H1 (cell line): ENCODE measurements at regions not wholly inside any gene's neighbourhood (a gene's known extent, or its start where the extent isn't known, plus 50 kb on each side); places are given as distances from the start of the nearest gene placed in this dataset.
A peak's percentile ranks its signal among the peaks of the same experiment; 100 is the strongest.

Experiments used
- CTCF ChIA-PET: fragments of 300-600 bp; sonication (Branson Sonifier 250); formaldehyde crosslinking; loops from one replicate; lab custom pipeline; 2021; ENCODE audit not compliant: partially characterized antibody; lab: Charles Lee
- POLR2A ChIA-PET: fragments of 300-600 bp; sonication (Branson Sonifier 250); formaldehyde crosslinking; loops from one replicate; lab custom pipeline; 2021; ENCODE audit warnings: inconsistent platforms; ENCODE audit not compliant: partially characterized antibody; lab: Charles Lee
- DNase-seq, 2 experiments: peaks; one replicate each; pipeline versions ENCODE4 v3.0.0 to v3.0.0-alpha.2; 2010 to 2022; ENCODE audit warnings: low spot score in 2 of 2, low read depth in 1 of 2, mixed read lengths in 1 of 2
- FAIRE-seq: peaks from 2 replicates; lab custom pipeline; 2011; peaks lifted over from hg19 to GRCh38; lab: Jason Lieb, UNC
- H2AFZ ChIP-seq: 2 replicates; pipeline ENCODE4 v1.8.1; 2012; ENCODE audit warnings: low read length, inconsistent platforms
- H2AK5ac ChIP-seq: 2 replicates; pipeline ENCODE4 v1.6.1; 2013; ENCODE audit warnings: low read depth, low read length
- H2BK120ac ChIP-seq: replicated peaks from 2 replicates; pipeline ENCODE3; 2013; ENCODE audit warnings: low read depth, low read length, inconsistent platforms
- H2BK12ac ChIP-seq: 2 replicates; pipeline ENCODE4 v1.6.1; 2013; ENCODE audit warnings: low read depth, low read length
- H2BK15ac ChIP-seq: 2 replicates; pipeline ENCODE4 v1.6.1; 2013; ENCODE audit warnings: low read length
- H2BK20ac ChIP-seq: 2 replicates; pipeline ENCODE4 v1.6.1; 2013; ENCODE audit warnings: low read length
- H2BK5ac ChIP-seq: 2 replicates; pipeline ENCODE4 v1.6.1; 2013; ENCODE audit warnings: low read depth, low read length
- H3K14ac ChIP-seq: 2 replicates; pipeline ENCODE4 v1.6.1; 2013; ENCODE audit warnings: inconsistent platforms; ENCODE audit not compliant: insufficient read length
- H3K18ac ChIP-seq: 2 replicates; pipeline ENCODE4 v1.6.1; 2013; ENCODE audit warnings: low read length; ENCODE audit errors: extremely low read depth
- H3K23ac ChIP-seq: 2 replicates; pipeline ENCODE4 v1.6.1; 2013; ENCODE audit warnings: inconsistent platforms; ENCODE audit not compliant: insufficient read length
- H3K23me2 ChIP-seq: 2 replicates; pipeline ENCODE4 v1.6.1; 2013; ENCODE audit warnings: low read depth, low read length
- H3K27ac ChIP-seq: 2 replicates; pipeline ENCODE4 v1.6.1; 2011; ENCODE audit warnings: low read depth, low read length, inconsistent platforms
- H3K27me3 ChIP-seq, 4 experiments: replicated peaks in 1 of 4; 1 replicate in 1 of 4; 2 replicates in 3 of 4; pipeline versions ENCODE4 v1.6.1 to v1.8.1; 2011 to 2013; ENCODE audit warnings: low read length in 3 of 4, mild to moderate bottlenecking in 3 of 4, inconsistent platforms in 2 of 4, mixed read lengths in 2 of 4, moderate library complexity in 1 of 4; ENCODE audit not compliant: control insufficient read depth in 3 of 4, insufficient read depth in 3 of 4; ENCODE audit errors: extremely low read depth in 1 of 4
- H3K36me3 ChIP-seq, 4 experiments: 2 replicates each; pipeline versions ENCODE4 v1.6.1 to v1.8.1; 2011 to 2013; ENCODE audit warnings: mild to moderate bottlenecking in 4 of 4, low read length in 3 of 4, moderate library complexity in 2 of 4, control low read depth in 1 of 4, inconsistent platforms in 1 of 4; ENCODE audit not compliant: insufficient read depth in 4 of 4, control insufficient read depth in 2 of 4
- H3K4ac ChIP-seq: replicated peaks from 2 replicates; pipeline ENCODE3; 2013; ENCODE audit warnings: low read length, low read depth, mixed read lengths, inconsistent platforms; ENCODE audit not compliant: insufficient read length
- H3K4me1 ChIP-seq, 4 experiments: replicated peaks in 1 of 4; 1 replicate in 1 of 4; 2 replicates in 3 of 4; pipeline versions ENCODE4 v1.6.1 to v1.8.1; 2011 to 2013; ENCODE audit warnings: low read length in 3 of 4, inconsistent platforms in 2 of 4, mixed read lengths in 1 of 4; ENCODE audit not compliant: insufficient read depth in 4 of 4, control insufficient read depth in 3 of 4
- H3K4me2 ChIP-seq, 2 experiments: 2 replicates each; pipeline versions ENCODE4 v1.6.1 to v1.8.1; 2011 to 2013; ENCODE audit warnings: low read depth in 2 of 2, low read length in 2 of 2, control low read depth in 1 of 2, inconsistent platforms in 1 of 2, mild to moderate bottlenecking in 1 of 2; ENCODE audit not compliant: insufficient read depth in 1 of 2
- H3K4me3 ChIP-seq, 4 experiments: fragments of 200-600, 300-600 bp in 1 of 4; sonication (generic), shearing (Covaris generic), sonication (Bioruptor Twin) in 1 of 4; 2 replicates each; pipeline versions ENCODE4 v1.5.1 to v1.8.1; 2011 to 2016; ENCODE audit warnings: low read length in 4 of 4, low read depth in 3 of 4, control low read depth in 2 of 4, inconsistent platforms in 2 of 4, mild to moderate bottlenecking in 2 of 4, mixed read lengths in 1 of 4, moderate library complexity in 1 of 4; ENCODE audit not compliant: insufficient read depth in 2 of 4; ENCODE audit errors: extremely low read depth in 1 of 4
- H3K56ac ChIP-seq: replicated peaks from 2 replicates; pipeline ENCODE3; 2013; ENCODE audit warnings: low read depth, mild to moderate bottlenecking, mixed read lengths, low read length, inconsistent platforms; ENCODE audit not compliant: insufficient read length
- H3K79me1 ChIP-seq: 2 replicates; pipeline ENCODE4 v1.6.1; 2013; ENCODE audit warnings: low read depth, low read length, control low read depth
- H3K79me2 ChIP-seq, 2 experiments: 2 replicates each; pipeline versions ENCODE4 v1.6.1 to v1.8.1; 2012 to 2013; ENCODE audit warnings: low read length in 2 of 2, mild to moderate bottlenecking in 2 of 2, inconsistent platforms in 1 of 2; ENCODE audit not compliant: insufficient read depth in 2 of 2, control insufficient read depth in 1 of 2
- H3K9ac ChIP-seq, 4 experiments: replicated peaks in 1 of 4; 1 replicate in 1 of 4; 2 replicates in 3 of 4; pipeline versions ENCODE4 v1.6.1 to v1.8.1; 2011 to 2013; ENCODE audit warnings: low read depth in 3 of 4, low read length in 3 of 4, control low read depth in 2 of 4, mild to moderate bottlenecking in 2 of 4, moderate library complexity in 2 of 4, inconsistent platforms in 1 of 4; ENCODE audit errors: extremely low read depth in 1 of 4
- H3K9me3 ChIP-seq, 2 experiments: 2 replicates each; pipeline versions ENCODE4 v1.6.1 to v1.8.1; 2012 to 2013; ENCODE audit warnings: mild to moderate bottlenecking in 2 of 2, moderate library complexity in 2 of 2, control low read depth in 1 of 2, inconsistent platforms in 1 of 2, low read depth in 1 of 2, low read length in 1 of 2, mixed read lengths in 1 of 2; ENCODE audit not compliant: insufficient read depth in 2 of 2
- H4K20me1 ChIP-seq, 2 experiments: replicated peaks in 1 of 2; 2 replicates each; pipeline versions ENCODE3 to v1.8.1; 2011 to 2013; ENCODE audit warnings: inconsistent platforms in 2 of 2, low read length in 2 of 2, mild to moderate bottlenecking in 1 of 2; ENCODE audit not compliant: insufficient read depth in 2 of 2, control insufficient read depth in 1 of 2
- H4K5ac ChIP-seq: 2 replicates; pipeline ENCODE4 v1.6.1; 2013; ENCODE audit warnings: low read length, low read depth, mixed read lengths, inconsistent platforms; ENCODE audit not compliant: insufficient read length
- H4K8ac ChIP-seq: 2 replicates; pipeline ENCODE4 v1.8.0; 2013; ENCODE audit warnings: mild to moderate bottlenecking, moderate library complexity, low read length, inconsistent platforms; ENCODE audit not compliant: insufficient read depth; ENCODE audit errors: extremely low read depth
- H4K91ac ChIP-seq: replicated peaks from 2 replicates; pipeline ENCODE3; 2013; ENCODE audit warnings: low read length, mixed read lengths, inconsistent platforms; ENCODE audit not compliant: insufficient read length
- ATF2 ChIP-seq: IDR thresholded peaks from 2 replicates; pipeline ENCODE4 v1.6.1; 2012; ENCODE audit warnings: low read length, inconsistent platforms
- CBX5 ChIP-seq: fragments of 300-800, 300-1000 bp; sonication (generic); IDR thresholded peaks from 2 replicates; pipeline ENCODE4 v1.7.1; 2016; ENCODE audit warnings: antibody characterized with exemption, low read length, low read depth
- CHD2 ChIP-seq: IDR thresholded peaks from 2 replicates; pipeline ENCODE4 v1.6.1; 2012; ENCODE audit warnings: low read length, improper control_type of control experiment
- KDM1A ChIP-seq: fragments of 200-600, 300-600 bp; sonication (generic); IDR thresholded peaks from 2 replicates; pipeline ENCODE4 v1.7.1; 2016; ENCODE audit warnings: mild to moderate bottlenecking, low read length, borderline replicate concordance
- KDM5A ChIP-seq: fragments of 200-600 bp; IDR thresholded peaks from 2 replicates; pipeline ENCODE4 v1.7.1; 2012; ENCODE audit warnings: mild to moderate bottlenecking, low read length, inconsistent platforms, mixed read lengths
- POLR2A ChIP-seq, 2 experiments: IDR thresholded peaks; 1 replicate in 1 of 2; 2 replicates in 1 of 2; pipeline ENCODE4 v1.6.1; 2011; ENCODE audit warnings: low read depth in 2 of 2, low read length in 2 of 2, mild to moderate bottlenecking in 2 of 2; ENCODE audit errors: control extremely low read depth in 1 of 2
- RAD21 ChIP-seq, 2 experiments: IDR thresholded peaks in 1 of 2; conservative IDR thresholded peaks in 1 of 2; 2 replicates each; pipeline ENCODE4 v1.6.1; 2011; ENCODE audit warnings: low read depth in 2 of 2, low read length in 2 of 2, improper control_type of control experiment in 1 of 2, inconsistent platforms in 1 of 2, mild to moderate bottlenecking in 1 of 2, moderate library complexity in 1 of 2
- SP1 ChIP-seq: IDR thresholded peaks from 2 replicates; pipeline ENCODE4 v1.6.1; 2011; ENCODE audit warnings: low read depth, low read length
- SP2 ChIP-seq: IDR thresholded peaks from 2 replicates; pipeline ENCODE4 v1.6.1; 2012; ENCODE audit warnings: mild to moderate bottlenecking, low read length, inconsistent platforms
- SUZ12 ChIP-seq: fragments of 200-600 bp; sonication (generic); IDR thresholded peaks from 2 replicates; pipeline ENCODE4 v1.6.1; 2012; ENCODE audit warnings: mild to moderate bottlenecking, inconsistent platforms, low read length, moderate library complexity, mixed read lengths
- USF2 ChIP-seq: IDR thresholded peaks from 2 replicates; pipeline ENCODE4 v1.6.1; 2011; ENCODE audit warnings: low read length, improper control_type of control experiment
- ZNF274 ChIP-seq: IDR thresholded peaks from 2 replicates; pipeline ENCODE4 v1.7.0; 2012; ENCODE audit warnings: low read length, borderline replicate concordance; ENCODE audit errors: extremely low read depth
- WGBS, 2 experiments: shearing (Covaris generic) in 1 of 2; methylation state at CpG; one replicate each; pipeline versions ENCODE4 v1.1.6 to v1.1.7; 2013 to 2015; ENCODE audit warnings: low lambda C conversion rate in 2 of 2, mixed read lengths in 2 of 2, inconsistent platforms in 1 of 2, low coverage in 1 of 2, missing lambda C conversion rate in 1 of 2; ENCODE audit not compliant: insufficient replicate concordance in 2 of 2, insufficient coverage in 1 of 2, insufficient read length in 1 of 2; ENCODE audit errors: extremely low coverage in 1 of 2, missing lambda C conversion rate in 1 of 2; 5-methylcytosine and 5-hydroxymethylcytosine counted together

GRCh38 chr16:7055443-7055842 is 277.2 kb upstream of the RBFOX1 start:
- Histone ChIP-seq H3K4me3 (no peak overlapping the region), H2BK15ac (no peak overlapping the region), H3K18ac (no peak overlapping the region), H3K4me1 (no peaks in the 10 kb centered on the region; a peak in 1 of 7 replicates), H4K20me1 (no peaks in the 10 kb centered on the region), H2BK5ac (no peak overlapping the region), H3K23ac (no peak overlapping the region), H3K9me3 (no peaks in the 10 kb centered on the region), H3K9ac (no peak overlapping the region), H2AFZ (no peak overlapping the region), H3K79me2 (no peaks in the 10 kb centered on the region), H3K23me2 (no peaks in the 10 kb centered on the region), H2BK20ac (no peak overlapping the region), H3K27me3 (no peaks in the 10 kb centered on the region), H3K36me3 (no peaks in the 10 kb centered on the region), H4K91ac (no peak overlapping the region), H3K14ac (no peak overlapping the region), H2AK5ac (no peak overlapping the region), H3K4ac (no peak overlapping the region), H3K79me1 (no peaks in the 10 kb centered on the region), H2BK12ac (no peak overlapping the region), H4K5ac (no peak overlapping the region), H2BK120ac (no peak overlapping the region), H4K8ac (no peak overlapping the region), H3K4me2 (no peak overlapping the region), H3K56ac (no peak overlapping the region), H3K27ac (no peak overlapping the region)
- FAIRE-seq (no peak), DNase-seq (no peak)
- 78% methylated on average over 6 of the region's 6 CpGs; no CpG with 5 or more reads in 1 of the 2 experiments for WGBS, 2 experiments
- ChIA-PET POLR2A (no interaction called here), CTCF (no interaction called here)
- TF ChIP-seq SUZ12, result no peak
- no peak for TF ChIP-seq CBX5
- TF ChIP-seq CHD2, result 0 out of 2 replicates have a peak, but pooled peaks have one; percentile 21
- TF ChIP-seq ZNF274, result no peak
- TF ChIP-seq POLR2A (IDR thresholded peaks at IDR 0.05; ENCODE audit: control extremely low read depth in 1 of 2, low read depth in 2 of 2, low read length in 2 of 2), result no peak
- peak; percentile 62; the same call in 1 of the 2 replicates for TF ChIP-seq SP1
- TF ChIP-seq KDM5A, result no peak
- no peak for TF ChIP-seq USF2
- no peak for TF ChIP-seq KDM1A
- TF ChIP-seq RAD21 (IDR thresholded peaks at IDR 0.05 in 1 of 2, conservative IDR thresholded peaks at IDR 0.05 in 1 of 2; ENCODE audit: low read depth in 2 of 2, low read length in 2 of 2), result no peak
- no peak for TF ChIP-seq ATF2
- TF ChIP-seq SP2, result peak; percentile 15; the same call in 1 of the 2 replicates
